Upper lobe of left lung (tissue), 4 donors: ENCODE measurements at regions not wholly inside any gene's neighbourhood (a gene's known extent, or its start where the extent isn't known, plus 50 kb on each side); places are given as distances from the start of the nearest gene placed in this dataset.

Experiments used
- CTCF ChIP-seq, 6 experiments: fragments of 450-650 bp in 4 of 6; fragments of 200-600 bp in 2 of 6; sonication (generic) in 2 of 6; IDR thresholded peaks; one replicate each; pipeline ENCODE4 v1.5.1; 2016 to 2019; ENCODE audit warnings: antibody characterized with exemption in 6 of 6
- EP300 ChIP-seq, 4 donors: sonication (generic); formaldehyde crosslinking; IDR thresholded peaks; one replicate each; pipeline ENCODE4 v1.5.1; 2017; ENCODE audit warnings: antibody characterized with exemption in 4 of 4, control low read depth in 2 of 4
- POLR2A ChIP-seq, 4 donors: fragments of 450-650 bp; IDR thresholded peaks; one replicate each; pipeline ENCODE4 v1.5.1; 2016 to 2017; ENCODE audit warnings: antibody characterized with exemption in 4 of 4, mild to moderate bottlenecking in 2 of 4

GRCh38 chr9:82410306-82410705 lies 421.7 kb downstream of the SPATA31D1 start:
- TF ChIP-seq POLR2A (IDR thresholded peaks at IDR 0.05) (no peak), CTCF (IDR thresholded peaks at IDR 0.05) (no peak), EP300 (IDR thresholded peaks at IDR 0.05) (no peak)
